Medulla oblongata (tissue), 1 donor: ENCODE measurements at regions not wholly inside any gene's neighbourhood (a gene's known extent, or its start where the extent isn't known, plus 50 kb on each side); places are given as distances from the start of the nearest gene placed in this dataset.

Experiments
- DNase-seq: peaks from one replicate; pipeline ENCODE4 v3.0.0-alpha.2; 2015; ENCODE audit errors: extremely low spot score

DNA sequence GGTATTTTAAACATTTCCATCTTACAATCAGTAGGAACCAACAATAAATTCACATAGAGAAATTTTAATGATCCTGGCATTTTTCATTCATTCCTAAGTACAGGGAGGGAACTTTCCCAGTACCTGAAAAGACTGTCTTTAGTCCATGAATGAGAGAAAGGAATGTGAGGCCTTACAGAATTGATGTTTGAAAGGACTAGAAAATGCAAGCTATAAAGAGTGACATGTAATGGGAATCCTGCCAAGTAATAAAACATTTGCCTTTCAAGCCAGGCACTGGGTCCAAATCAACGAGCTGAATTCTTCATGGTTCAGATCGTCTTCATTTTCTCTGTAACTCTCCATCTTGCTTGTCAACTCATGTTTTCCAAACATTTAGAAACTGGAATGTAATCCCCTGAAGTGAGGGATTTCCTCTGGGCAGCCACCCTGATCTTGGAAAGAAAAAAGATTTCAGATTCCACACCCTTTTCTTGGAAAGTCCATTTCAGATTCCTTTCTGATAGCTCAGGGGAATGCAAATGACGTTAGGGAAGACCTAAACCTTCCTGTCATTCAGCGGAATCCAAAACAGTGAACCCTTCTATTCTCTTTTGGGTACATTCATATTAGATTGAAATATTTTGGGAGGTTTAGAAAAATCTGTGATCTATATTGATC is 315.8 kb downstream of the SH3GL2 start:
- DNase-seq = no peak

DNA sequence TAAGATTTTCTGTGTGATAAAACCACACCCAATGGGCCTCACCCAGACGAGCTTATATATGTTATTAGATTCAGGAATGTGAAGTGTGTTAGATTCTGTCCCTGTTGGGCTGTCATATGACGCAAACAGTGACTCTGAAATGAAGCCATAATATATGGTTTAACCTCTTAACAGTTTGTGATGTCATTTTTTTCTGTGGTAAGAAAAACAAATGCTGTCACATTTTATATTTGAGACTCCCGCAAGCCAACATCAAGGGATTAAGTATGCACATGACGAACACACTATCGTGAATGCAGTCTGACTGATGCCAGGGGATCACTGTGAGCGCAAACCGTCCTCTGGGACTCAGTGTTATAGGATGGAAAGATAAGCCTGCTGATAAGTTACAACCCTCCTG is 321.7 kb downstream of the SH3GL2 start:
- no peak for DNase-seq

DNA sequence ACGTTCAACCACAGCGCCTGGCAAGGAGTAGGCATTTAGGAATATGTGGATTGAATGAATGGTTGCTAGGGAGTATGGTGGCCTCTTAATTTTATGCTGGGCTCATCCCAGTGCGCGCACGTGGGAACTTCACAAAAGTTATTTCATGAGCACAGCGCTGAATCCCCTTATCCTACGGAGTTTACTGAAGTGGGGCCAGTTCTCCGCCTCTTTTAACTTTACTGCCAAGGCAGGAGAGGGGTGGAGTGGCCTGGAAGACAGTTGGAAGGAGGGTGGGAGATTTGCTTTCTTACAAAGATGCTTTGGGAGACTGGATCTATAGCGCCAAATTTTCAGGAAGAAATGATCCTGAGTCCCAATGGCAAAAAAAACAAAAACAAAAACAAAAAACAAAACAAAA is 326.5 kb downstream of the SH3GL2 start:
- DNase-seq = no peak

DNA sequence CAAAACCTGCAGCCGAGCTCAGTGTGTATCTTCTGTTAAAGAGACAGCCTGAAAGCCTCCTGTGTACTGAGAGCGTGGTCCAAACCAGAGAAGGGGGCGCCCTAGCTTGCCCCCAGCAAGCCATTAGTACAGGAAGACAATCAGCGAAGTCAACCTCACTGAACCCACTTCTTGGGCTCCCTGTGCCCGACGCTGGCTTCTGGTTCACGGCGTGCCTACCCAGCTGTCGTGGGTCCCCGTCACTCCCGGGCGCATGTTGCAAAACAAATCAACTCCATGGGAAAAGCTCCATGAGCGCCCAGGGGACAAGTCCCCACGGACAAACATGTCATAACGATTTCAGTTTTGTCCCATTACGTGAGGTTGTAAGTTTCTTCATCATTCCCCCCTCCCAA is 326.9 kb downstream of the SH3GL2 start:
- DNase-seq = no peak

DNA sequence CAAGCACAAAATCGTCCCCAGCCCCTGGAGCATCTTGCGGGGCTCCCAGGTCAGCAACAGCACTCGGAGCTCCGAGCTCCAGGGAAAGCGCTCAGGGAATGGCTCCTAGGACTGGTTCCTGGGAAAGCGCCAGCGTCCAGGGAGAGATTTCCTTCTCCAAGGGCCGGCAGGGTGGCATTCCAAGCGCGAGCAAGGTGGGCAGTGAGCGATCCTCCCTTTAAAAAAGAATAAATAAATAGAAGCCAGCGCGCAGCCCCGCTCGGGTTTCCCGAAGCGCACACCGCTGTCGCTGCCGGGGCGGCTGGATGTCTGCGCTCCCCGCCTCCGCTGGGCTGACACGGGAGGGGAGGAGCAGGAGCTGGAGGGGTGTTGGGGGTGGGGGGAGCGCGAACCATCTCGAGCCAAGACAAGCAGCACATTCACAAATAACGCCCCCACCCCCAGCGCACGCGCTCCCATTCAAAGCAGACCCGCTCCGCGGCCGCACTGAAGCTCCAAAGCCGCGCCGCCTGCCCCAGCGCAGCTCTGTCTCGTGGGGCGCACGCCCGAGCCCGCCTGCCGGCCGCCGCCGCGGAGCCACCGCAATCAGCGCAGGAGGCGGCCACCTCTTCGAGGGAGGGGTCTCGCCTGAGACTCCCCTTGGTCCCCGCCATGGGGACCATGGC is 327.4 kb downstream of the SH3GL2 start:
- DNase-seq = no peak

DNA sequence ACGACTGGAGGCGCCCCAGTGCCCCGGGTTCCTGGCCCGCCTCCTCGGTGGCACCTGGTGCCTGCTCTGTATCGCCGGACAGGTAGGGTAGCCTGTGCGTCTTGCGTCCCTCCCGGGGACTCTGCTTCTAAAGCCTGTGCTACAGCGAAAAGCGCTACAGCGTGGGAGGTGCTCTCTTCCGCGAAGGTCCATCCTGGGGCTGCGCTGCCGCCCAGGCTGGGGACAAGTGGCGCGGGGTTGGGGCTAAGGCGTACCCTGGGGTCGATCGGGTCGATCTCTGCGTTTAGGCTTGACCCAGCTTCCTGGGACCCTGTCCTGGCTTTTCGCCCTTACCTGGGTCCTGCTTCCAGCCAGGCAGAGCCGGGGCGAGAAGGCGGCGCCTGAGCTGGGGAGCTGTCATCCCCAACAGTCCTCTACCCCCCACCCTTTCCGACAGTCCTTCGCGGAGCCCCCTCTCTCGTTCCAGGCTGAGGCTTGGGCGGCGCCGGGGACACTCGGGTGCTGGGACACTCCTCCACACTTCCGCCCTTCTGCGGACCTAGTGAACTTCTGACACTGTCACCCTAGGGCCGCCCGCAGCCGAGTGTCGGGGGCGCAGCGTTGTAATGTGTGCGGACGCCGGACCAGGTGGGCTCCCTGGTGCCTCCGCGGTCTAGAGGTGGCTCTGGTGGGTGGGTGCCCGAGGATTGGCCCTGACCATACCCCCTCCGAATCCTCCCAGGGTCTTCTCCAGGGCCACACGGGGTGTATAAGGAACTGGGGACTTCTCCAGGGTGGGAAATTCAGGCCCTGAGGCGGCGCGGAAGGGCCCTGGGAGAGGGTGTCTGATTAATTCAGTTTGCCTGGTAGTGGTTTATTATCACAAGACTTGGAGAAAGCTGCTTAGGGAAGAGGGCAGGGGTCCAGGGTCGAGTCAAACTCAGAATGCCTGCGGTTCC is 328.2 kb downstream of the SH3GL2 start:
- DNase-seq = no peak

DNA sequence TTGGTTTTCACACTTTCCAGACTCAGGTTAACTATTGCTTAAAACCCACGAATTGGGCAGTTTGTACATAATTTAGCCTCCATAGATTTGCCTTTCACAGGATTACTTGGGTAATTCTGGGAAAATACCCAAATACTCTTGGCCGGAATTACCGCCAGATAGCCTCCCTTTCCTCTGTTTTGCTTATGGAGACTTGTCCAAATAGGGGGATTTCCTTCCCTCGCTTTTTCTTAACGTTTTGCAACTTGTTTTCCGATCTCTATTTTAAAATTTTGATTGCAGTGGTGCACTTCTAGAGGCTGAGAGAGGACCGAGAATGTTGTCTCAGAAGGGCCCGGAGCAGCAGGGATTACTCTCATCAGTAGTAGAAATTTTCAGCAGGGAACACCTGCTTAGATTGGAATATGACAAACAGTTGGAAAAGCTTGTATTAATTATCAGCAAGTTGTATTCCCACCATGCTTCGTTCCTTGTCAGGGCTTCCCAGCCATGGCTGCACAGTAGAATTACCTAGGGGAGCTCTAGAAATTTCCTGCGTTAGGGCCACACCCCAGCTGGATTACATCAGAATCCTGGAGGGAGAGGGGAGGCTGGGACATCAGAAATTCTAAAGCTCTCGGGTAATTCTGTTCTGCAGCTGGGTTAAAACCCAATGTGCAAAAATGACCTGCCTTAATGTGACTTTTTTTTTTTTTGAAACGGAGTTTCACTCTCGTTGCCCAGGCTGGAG is 329.1 kb downstream of the SH3GL2 start:
- DNase-seq = no peak

DNA sequence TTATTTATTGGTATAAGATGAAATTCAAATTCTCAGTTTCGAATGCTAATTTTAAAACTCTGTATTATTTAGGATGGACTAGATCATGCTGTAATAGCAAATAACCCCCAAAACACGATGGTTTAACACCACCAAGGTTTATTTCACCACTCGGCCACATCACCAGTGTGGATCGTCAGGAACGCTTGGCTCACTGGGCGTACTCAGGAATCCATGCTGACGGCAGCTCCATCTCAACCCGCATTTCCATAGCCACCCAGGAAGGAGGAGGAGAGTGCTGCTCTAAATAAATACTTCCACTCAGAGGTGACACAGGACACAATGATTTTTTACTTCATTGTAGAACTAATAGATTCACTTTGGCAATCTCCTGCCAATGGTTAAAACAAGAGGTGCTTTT is 347.4 kb downstream of the SH3GL2 start:
- DNase-seq = no peak

DNA sequence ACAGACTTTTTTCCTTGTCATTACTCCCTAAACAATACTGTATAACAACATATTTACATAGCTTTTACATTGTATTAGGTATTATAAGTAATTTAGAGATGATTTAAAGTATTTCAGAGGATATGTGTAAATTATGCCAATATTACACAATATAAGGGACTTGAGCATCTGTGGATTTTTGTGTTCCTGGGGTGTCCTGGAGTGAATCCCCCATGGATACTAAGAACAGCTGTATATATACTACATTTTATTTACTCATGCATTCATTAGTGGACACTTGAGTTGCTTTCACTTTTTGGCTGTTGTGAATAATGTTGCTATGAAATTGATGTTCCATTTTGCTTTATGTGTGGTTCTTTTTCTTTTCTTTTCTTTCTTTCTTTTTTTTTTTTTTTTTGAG is 348.8 kb downstream of the SH3GL2 start:
- DNase-seq = no peak

DNA sequence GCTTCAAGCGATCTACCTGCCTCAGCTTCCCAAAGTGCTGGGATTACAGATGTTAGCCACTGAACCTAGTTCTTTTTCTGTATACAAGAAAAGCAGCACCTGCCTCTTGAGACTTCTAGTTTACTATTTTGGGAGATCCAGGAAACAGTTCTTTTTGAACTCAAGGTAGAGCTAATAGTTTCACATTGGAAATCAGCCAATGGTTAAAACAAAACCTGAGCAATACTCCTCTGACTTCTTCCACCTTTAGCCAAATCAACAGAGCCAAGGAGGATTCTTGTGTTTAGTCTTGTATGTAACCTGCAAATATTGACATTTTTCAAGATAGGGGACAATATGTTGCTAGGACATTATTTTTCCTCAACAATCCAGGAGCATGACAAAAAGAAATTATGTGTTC is 349.4 kb downstream of the SH3GL2 start:
- no peak for DNase-seq

DNA sequence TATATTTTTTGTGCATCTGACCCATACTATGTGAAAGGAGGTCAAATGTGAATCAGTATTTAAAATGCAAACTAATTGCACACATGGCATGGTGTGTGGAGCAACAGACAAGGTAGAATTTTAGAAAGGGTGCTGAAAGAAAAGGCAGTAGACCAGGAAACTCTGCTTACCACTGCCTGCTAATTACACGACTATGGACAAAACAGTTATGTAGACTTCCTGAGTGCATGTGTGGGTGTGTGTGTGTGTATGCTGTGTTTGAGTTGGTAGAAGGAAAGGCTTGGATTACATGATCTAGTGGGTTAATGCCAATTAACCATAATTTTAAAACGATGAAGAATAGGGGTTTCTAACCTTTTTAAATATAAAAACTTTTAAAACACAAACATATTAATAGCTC is 349.9 kb downstream of the SH3GL2 start:
- no peak for DNase-seq

DNA sequence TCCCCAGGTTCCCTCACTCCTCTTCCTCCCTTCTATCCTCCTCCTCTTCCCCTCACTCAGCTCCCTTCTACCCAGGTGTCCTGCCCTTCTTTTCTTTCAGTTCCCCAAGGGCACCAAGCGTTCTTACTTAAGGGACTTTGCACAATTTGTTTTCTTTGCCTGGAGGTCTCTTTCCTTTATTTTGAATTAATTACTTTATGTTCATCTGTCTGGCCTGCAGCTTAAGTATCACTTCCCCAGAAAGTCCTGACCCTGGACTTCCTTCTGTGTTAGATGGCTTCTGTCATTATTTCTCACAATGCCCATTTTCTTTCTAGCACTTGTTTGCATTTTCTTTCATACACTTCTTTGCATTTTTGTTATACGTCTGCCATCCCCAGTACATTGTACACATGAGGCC is 350.6 kb downstream of the SH3GL2 start:
- no peak for DNase-seq

DNA sequence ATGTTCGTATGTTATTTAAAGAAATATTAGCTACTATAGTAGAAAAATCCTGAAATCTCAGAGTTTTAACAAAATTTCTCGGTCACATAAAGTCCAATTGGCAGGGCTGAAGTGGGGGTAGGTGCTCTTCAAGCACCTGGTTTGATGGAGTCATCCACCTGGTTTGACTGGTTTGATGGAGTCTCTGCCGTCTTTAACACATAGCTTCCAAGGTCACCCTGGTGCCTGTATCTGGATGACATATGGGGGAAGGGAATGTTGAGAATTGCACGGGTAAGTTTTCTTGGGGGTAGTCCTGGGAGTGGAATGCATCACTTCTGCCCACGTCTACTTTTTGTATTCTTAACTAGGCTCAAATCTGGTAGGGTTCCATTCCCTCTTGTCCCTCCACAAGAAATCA is 351.2 kb downstream of the SH3GL2 start:
- DNase-seq = no peak

DNA sequence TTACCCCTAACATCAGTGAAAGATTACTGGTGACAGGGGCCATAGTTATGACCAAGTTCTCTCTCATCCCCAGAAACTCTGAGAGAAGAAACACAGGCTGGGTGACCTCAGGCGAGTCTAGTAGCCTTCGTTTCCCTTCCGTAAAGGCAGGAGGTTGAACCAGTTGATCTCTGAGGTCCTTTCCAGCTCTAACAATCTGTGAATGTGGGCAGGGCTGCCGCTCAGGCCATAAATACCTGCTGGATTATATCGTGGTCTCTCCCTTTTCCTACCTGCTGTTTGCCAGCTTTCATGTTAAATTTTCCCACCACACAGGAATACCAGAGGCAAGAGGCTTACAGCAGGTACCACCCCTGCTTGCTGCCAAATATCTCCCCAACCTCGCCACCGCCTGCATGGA is 357.5 kb downstream of the SH3GL2 start:
- no peak for DNase-seq

DNA sequence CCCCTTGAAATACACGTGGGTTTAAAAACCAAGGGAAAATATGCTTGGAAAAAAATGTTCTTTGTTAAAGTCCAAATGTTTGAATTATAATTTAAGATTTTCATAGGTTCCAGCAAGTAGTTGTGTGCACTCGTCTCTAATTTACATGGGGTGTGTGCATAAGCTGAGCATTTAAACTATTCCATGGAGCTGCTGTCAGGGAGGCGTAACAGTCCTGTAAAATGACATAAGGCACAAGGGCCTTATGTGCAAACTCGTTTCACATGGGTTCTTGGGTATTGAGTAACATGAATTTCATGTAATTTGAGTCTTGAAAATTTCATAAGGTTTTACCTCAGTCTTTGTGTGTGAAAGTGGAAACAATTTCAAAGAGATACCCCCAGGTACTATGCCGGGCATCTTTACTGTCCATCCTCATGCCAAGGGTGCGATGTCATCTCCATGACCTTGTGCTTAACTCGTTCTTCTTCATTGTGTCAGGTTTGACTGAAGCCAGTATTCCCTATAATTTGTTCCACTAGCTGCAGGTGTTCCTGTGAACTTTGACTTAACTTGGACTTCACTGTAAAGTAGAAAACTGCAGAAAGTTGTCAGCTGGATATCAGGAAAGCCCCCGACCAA is 359.3 kb downstream of the SH3GL2 start:
- no peak for DNase-seq

DNA sequence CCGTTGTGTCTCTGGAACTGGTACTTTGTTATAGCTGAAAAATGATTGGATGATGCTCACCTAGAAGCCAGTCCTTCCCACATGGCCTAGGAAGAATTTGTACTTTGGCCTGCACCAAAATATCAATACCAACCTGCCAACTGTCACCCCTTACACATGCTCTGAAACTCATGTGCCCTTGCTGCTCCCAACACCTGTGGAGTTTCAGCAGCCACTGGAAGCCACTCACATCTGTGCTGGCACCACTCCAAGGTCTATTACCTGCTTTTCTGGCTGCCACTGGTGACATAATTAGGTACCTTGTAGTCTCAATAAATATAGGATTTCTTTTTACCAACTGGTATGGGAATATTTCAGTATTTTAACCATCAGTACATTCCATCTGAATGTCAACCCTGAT is 363.6 kb downstream of the SH3GL2 start:
- DNase-seq = no peak

DNA sequence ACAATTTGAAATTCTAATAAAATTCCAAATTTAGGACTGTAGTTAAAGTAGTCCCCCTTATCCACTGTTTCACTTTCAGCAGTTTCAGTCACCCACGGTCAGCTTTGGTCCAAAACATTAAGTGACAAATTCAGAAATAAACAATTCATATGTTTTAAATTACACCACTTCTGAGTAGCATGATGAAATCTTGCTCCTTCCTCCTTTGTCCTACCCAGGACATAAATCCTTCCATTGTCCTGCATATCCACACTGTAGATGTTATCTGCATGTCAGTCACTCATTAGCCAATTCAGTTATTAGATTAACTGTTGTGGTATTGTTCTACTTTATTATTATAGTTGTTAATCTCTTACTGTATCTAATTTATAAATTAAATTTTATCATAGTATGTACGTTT is 376.5 kb downstream of the SH3GL2 start:
- DNase-seq = no peak

DNA sequence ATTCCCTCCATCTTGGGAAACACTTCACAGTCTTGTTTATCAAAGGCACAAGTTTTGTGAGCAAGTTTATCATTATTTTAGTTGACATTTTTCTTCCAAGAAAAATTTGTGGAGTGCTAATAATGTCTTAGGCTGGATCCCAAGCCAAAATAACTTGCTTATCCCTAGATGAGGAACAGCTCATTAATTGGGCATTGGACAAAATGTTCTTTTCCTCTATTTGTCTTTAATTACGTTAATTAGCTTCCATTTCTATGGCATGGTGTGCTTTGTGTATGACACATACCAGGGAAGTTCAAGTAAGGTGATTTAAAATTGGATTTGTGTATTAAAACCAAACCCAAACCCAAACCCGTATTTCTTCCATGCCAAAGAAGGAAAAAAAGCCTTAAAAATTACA is 379.5 kb downstream of the SH3GL2 start:
- no peak for DNase-seq

DNA sequence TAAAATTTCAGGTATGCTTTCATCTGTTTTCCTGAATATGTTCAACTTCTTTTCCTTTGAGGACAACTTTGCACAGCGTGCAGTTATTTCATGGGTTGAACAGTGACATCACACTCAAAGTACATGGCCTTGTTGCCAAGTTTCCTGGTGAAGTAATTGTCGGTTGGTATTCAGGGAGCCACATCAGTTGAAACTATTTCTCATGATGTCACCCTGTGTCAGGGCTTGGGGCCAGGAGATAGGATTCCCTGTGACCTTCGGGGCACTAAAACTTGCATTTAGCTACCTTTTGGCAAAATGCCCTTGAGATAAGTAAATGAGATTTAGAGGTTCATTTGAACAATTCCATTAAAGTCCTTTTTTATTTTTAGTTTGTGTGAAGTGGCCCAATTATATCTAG is 383.9 kb downstream of the SH3GL2 start:
- DNase-seq = no peak

DNA sequence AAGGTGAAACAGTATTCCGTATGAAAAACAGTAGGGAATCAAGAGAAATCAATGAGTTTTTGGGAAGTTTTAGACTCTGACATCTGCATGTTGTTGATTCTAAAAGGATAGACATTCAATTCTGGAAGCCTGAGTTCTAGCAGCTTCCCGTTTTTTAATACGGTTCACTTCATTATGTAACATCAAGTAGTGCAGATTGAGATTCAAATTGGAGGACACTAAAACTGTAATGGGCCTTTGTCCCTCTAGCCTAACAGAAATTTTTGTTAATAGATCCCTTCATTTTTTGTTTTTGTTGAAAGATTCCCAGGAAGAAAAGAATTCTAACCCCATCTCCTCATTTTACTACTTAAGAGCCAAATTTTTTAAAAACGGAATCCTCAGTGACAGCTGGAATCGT is 384.6 kb downstream of the SH3GL2 start:
- DNase-seq = no peak

DNA sequence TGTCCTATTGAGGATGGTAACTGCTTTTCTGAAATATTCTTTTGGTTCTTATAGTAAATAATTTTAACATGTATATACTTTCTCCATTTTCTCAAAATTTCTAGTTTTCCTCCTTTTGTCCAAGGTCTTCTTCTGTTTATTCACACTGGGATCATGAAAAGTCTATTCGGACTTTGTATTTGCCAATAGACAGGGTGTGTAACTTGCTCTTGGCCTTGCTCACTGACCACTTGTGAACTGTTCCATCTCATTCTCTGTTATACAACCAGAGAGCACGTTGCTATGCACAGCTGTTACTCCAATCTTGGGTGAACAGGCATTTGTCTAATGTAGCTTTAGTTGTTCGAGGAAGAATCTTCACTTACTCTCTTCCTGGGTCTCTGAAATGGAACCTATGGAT is 388.9 kb downstream of the SH3GL2 start:
- no peak for DNase-seq

DNA sequence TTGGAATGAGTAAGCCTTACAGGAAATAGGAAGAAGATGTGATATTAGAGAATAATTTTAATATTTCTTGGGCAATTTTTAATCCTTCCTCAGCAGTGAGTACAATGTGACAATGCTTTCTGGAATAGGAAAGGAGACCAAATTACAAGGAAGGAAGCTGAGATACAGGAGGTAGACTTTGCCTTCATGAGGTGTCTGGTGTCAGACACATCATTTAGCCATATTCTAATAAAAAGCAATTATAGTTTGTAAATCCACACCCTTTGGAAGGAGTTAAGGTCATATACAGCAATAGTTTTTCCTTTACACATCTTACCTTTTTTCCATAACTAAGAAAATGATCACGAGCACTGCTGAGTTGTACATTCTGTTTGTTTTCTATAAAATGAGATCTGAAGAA is 390.4 kb downstream of the SH3GL2 start:
- no peak for DNase-seq
